Loucy (cell line): ENCODE measurements at regions not wholly inside any gene's neighbourhood (a gene's known extent, or its start where the extent isn't known, plus 50 kb on each side); places are given as distances from the start of the nearest gene placed in this dataset.
"Not testable (repeated sequence)": the region's sequence is repeated elsewhere in the genome, so short reads cannot be mapped to it uniquely, and the experiment has no call there.

Experiments used
- H2AFZ ChIP-seq: fragments of 200-600 bp; sonication (generic); 2 replicates; pipeline ENCODE4 v1.6.0; 2016; ENCODE audit warnings: antibody characterized with exemption, mild to moderate bottlenecking, low read length, moderate library complexity
- H3F3A ChIP-seq: fragments of 200-600 bp; 2 replicates; pipeline ENCODE4 v1.6.0; 2016; ENCODE audit warnings: antibody characterized with exemption, low read depth, mild to moderate bottlenecking
- H3K27me3 ChIP-seq: fragments of 200-600 bp; sonication (generic); 2 replicates; pipeline ENCODE4 v1.6.1; 2014; ENCODE audit warnings: low read length, mild to moderate bottlenecking; ENCODE audit not compliant: insufficient read depth, poor library complexity, severe bottlenecking
- H3K36me3 ChIP-seq: fragments of 200-600 bp; sonication (generic); 2 replicates; pipeline ENCODE4 v1.6.1; 2016; ENCODE audit warnings: low read length; ENCODE audit not compliant: insufficient read depth
- H3K4me1 ChIP-seq: fragments of 200-600 bp; sonication (generic); 2 replicates; pipeline ENCODE4 v1.5.1; 2014; ENCODE audit warnings: low read length, mild to moderate bottlenecking; ENCODE audit not compliant: insufficient read depth, poor library complexity, severe bottlenecking
- H3K4me2 ChIP-seq: fragments of 200-600 bp; sonication (generic); 2 replicates; pipeline ENCODE4 v1.6.0; 2014; ENCODE audit warnings: antibody characterized with exemption, low read length, low read depth, mild to moderate bottlenecking; ENCODE audit not compliant: poor library complexity, severe bottlenecking
- H3K4me3 ChIP-seq: fragments of 200-600 bp; sonication (generic); 2 replicates; pipeline ENCODE4 v1.5.1; 2014; ENCODE audit warnings: low read length, mild to moderate bottlenecking, mixed read lengths; ENCODE audit not compliant: poor library complexity, severe bottlenecking
- H3K79me2 ChIP-seq: fragments of 200-600 bp; sonication (generic); 2 replicates; pipeline ENCODE4 v1.6.1; 2014; ENCODE audit warnings: low read length; ENCODE audit not compliant: insufficient read depth
- H3K9ac ChIP-seq: fragments of 200-600 bp; sonication (generic); 2 replicates; pipeline ENCODE4 v1.6.0; 2014; ENCODE audit warnings: mild to moderate bottlenecking, low read depth, low read length, moderate library complexity; ENCODE audit not compliant: poor library complexity, severe bottlenecking
- H3K9me2 ChIP-seq: fragments of 200-600 bp; sonication (generic); replicated peaks from 2 replicates; pipeline ENCODE4 v1.6.1; 2016; ENCODE audit warnings: low read depth, low read length, mixed read lengths
- H3K9me3 ChIP-seq: fragments of 200-600 bp; sonication (generic); 2 replicates; pipeline ENCODE4 v1.6.1; 2014; ENCODE audit warnings: mild to moderate bottlenecking, antibody characterized with exemption, low read length, low read depth; ENCODE audit not compliant: insufficient read depth
- H4K20me1 ChIP-seq: fragments of 200-600 bp; sonication (generic); 2 replicates; pipeline ENCODE4 v1.6.0; 2014; ENCODE audit warnings: antibody characterized with exemption, low read length, mild to moderate bottlenecking; ENCODE audit not compliant: insufficient read depth, poor library complexity, severe bottlenecking
- EZH2phosphoT487 ChIP-seq: fragments of 200-600 bp; IDR thresholded peaks from 2 replicates; pipeline ENCODE4 v1.6.1; 2018; ENCODE audit warnings: antibody characterized with exemption, mild to moderate bottlenecking, moderate library complexity, borderline replicate concordance
- TF ChIP-seq, protein P1 (sequence below): fragments of 200-600 bp; sonication (generic); conservative IDR thresholded peaks from 2 replicates; pipeline ENCODE4 v1.5.1; 2014; ENCODE audit warnings: mild to moderate bottlenecking, antibody characterized with exemption, low read length

DNA sequence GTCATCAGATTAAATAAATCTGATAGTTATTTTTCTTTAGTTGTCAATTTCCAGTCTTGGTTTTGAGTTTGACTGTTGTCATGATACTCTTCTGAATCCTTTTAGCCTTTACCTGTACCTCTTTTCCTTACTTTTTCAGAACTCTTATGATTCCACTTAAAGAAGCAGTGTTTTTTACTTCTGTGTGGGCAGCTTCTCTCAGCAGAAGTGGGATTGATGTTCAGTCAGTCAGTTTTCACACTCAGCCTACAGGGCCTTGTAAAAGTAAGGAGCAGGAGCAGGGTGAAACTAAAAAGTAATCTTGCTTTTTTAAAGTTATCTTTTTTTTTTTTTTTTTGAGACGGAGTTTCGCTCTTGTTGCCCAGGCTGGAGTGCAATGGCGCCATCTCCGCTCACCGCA is 75.1 kb downstream of the HAUS1 start:
- peaks cover 86% of the 10 kb centered on the region for H4K20me1 ChIP-seq
- peak overlapping the region; percentile 25 for H3K4me3 ChIP-seq

DNA sequence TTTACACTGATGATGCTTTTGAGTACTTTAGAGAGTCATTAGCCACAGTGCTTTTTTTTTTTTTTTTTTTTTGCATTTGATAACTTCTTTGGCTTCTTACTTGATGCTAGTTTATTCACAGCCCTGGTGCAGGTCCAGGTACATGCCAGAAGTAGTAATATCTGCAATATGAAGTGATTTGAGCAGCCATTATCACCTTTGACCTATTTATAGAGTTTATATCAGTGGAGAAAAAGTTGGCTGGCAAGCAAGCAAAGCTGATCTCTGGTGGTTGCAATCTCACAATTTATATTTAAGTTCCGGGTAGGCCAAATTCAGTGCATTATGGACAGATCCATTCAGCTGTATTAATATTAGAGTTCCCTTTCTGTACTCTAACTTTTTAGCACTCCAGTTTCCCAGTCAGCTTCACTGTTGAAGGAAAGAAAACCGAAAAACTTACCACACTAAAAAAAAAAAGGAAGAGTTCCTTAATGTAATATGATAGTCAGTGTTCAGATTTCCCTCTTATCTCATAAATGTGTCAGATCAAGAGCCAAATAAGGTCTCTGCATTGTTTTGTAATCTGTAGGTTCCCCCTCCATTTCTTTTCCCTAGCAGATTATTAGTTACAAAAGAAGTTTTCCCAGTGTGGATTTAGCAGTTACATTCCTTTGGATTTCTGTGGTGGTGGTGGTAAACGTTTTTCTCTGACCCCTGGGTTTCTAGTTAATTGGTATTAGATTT is 78.6 kb downstream of the HAUS1 start:
- no peak overlapping the region for H2AFZ ChIP-seq
- no peaks in the 10 kb centered on the region for H3K9me2 ChIP-seq
- peaks cover 99% of the 10 kb centered on the region for H3K79me2 ChIP-seq
- TF ChIP-seq, protein P1, sequence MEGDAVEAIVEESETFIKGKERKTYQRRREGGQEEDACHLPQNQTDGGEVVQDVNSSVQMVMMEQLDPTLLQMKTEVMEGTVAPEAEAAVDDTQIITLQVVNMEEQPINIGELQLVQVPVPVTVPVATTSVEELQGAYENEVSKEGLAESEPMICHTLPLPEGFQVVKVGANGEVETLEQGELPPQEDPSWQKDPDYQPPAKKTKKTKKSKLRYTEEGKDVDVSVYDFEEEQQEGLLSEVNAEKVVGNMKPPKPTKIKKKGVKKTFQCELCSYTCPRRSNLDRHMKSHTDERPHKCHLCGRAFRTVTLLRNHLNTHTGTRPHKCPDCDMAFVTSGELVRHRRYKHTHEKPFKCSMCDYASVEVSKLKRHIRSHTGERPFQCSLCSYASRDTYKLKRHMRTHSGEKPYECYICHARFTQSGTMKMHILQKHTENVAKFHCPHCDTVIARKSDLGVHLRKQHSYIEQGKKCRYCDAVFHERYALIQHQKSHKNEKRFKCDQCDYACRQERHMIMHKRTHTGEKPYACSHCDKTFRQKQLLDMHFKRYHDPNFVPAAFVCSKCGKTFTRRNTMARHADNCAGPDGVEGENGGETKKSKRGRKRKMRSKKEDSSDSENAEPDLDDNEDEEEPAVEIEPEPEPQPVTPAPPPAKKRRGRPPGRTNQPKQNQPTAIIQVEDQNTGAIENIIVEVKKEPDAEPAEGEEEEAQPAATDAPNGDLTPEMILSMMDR, result no peak
- TF ChIP-seq EZH2phosphoT487, result no peak
- no peaks in the 10 kb centered on the region for H3K27me3 ChIP-seq
- H3K36me3 ChIP-seq, result no peaks in the 10 kb centered on the region
- H3K9ac ChIP-seq, result no peak overlapping the region
- peaks cover 38% of the 10 kb centered on the region for H3K4me1 ChIP-seq
- no peaks in the 10 kb centered on the region for H3K9me3 ChIP-seq
- H4K20me1 ChIP-seq, result peaks cover 52% of the 10 kb centered on the region
- peak overlapping the region; percentile 36 for H3K4me2 ChIP-seq
- peak overlapping the region; percentile 6 for H3K4me3 ChIP-seq
- H3F3A ChIP-seq, result 0 out of 2 replicates have a peak, but pooled peaks cover 3% of the 10 kb centered on the region

More for the DNA sequence above, 75.1 kb downstream of the HAUS1 start:
- no peaks in the 10 kb centered on the region for H3K9me2 ChIP-seq
- no peaks in the 10 kb centered on the region for H3K36me3 ChIP-seq
- 0 out of 2 replicates have a peak, but pooled peaks cover 3% of the 10 kb centered on the region for H3F3A ChIP-seq
- no peak overlapping the region for H3K9ac ChIP-seq
- H3K4me2 ChIP-seq, result peak overlapping the region; percentile 23
- no peak overlapping the region for H2AFZ ChIP-seq
- H3K4me1 ChIP-seq, result peaks cover 51% of the 10 kb centered on the region
- H3K79me2 ChIP-seq, result peaks cover 99% of the 10 kb centered on the region
- TF ChIP-seq EZH2phosphoT487, result no peak
- TF ChIP-seq, protein P1, result no peak
- H3K27me3 ChIP-seq, result no peaks in the 10 kb centered on the region
- no peaks in the 10 kb centered on the region for H3K9me3 ChIP-seq

DNA sequence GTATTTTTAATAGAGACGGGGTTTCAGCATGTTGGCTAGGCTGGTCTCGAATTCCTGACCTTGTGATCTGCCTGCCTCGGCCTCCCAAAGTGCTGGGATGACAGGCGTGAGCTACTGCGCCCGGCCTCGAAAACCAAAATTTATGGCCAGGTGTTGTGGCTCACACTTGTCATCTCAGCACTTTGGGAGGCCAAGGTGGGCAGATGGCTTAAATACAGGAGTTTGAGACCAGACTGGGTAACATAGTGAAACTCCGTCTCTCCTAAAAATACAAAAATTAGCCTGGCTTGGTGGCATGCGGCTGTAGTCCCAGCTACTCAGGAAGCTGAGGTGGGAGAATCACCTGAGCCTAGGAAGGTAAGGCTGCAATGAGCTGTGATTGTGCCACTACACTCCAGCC is 80.1 kb downstream of the HAUS1 start:
- peaks cover 36% of the 10 kb centered on the region for H3K4me1 ChIP-seq

DNA sequence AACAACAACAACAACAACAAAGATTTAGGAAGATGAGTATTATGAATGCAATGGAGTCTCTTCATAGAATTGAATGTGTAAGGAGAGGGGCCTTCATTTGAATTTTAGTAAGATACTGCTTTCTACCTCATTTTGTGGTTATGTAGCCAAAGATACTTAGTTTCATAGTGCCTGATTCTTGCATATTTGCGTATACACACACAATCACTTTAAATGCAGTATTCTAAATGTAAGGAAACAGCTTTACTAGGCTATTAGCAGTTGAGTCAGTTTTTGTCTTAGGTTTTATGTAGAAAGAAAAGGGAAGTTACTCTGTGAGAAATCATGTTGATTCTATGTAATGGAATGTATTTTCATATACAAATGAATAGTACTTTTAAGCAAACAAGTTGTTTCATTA is 80.5 kb downstream of the HAUS1 start:
- no peaks in the 10 kb centered on the region for H3K9me2 ChIP-seq
- peak overlapping the region; percentile 12 for H3K4me2 ChIP-seq
- no peak overlapping the region for H3K4me3 ChIP-seq
- H3K27me3 ChIP-seq, result no peaks in the 10 kb centered on the region
- H3K9ac ChIP-seq, result no peak overlapping the region
- H3F3A ChIP-seq, result 0 out of 2 replicates have a peak, but pooled peaks cover 3% of the 10 kb centered on the region
- no peak overlapping the region for H2AFZ ChIP-seq
- H3K4me1 ChIP-seq, result peaks cover 37% of the 10 kb centered on the region
- no peak for TF ChIP-seq EZH2phosphoT487
- TF ChIP-seq, protein P1, result no peak
- H3K79me2 ChIP-seq, result peaks cover 99% of the 10 kb centered on the region
- no peaks in the 10 kb centered on the region for H3K9me3 ChIP-seq
- H4K20me1 ChIP-seq, result peaks cover 46% of the 10 kb centered on the region
- 0 out of 2 replicates have a peak, but pooled peaks cover 3% of the 10 kb centered on the region for H3K36me3 ChIP-seq

More for the DNA sequence above, 80.1 kb downstream of the HAUS1 start:
- not testable (repeated sequence) for H3K36me3 ChIP-seq, H3K9me3 ChIP-seq, H3K4me3 ChIP-seq, H3F3A ChIP-seq, H3K27me3 ChIP-seq, H2AFZ ChIP-seq, H3K9ac ChIP-seq, H3K9me2 ChIP-seq
- Histone ChIP-seq H4K20me1 (peaks cover 44% of the 10 kb centered on the region), H3K4me2 (peak overlapping the region; percentile 12), H3K79me2 (peaks cover 99% of the 10 kb centered on the region)
